ENCODE measurements at regions not wholly inside any gene's neighbourhood (a gene's known extent, or its start where the extent isn't known, plus 50 kb on each side); places are given as distances from the start of the nearest gene placed in this dataset.

GRCh38 chr4:32597354-32597753 is 1877.2 kb downstream of the PCDH7 start:
- no peak overlapping the region for H3K27ac ChIP-seq (ENCODE audit: low read depth in 2 of 2, low read length in 2 of 2)
- intact Hi-C loops (cut with DNase I) = no loop called here
- no peak overlapping the region for H3K9ac ChIP-seq (ENCODE audit: low read length in 3 of 3)
- no peaks in the 10 kb centered on the region for H3K4me1 ChIP-seq (ENCODE audit: control insufficient read depth in 2 of 3, insufficient read depth in 2 of 3, low read depth in 1 of 3, low read length in 3 of 3)
- FAIRE-seq (no peak), DNase-seq (no peak)
- H3K4me3 ChIP-seq (ENCODE audit: low read length in 3 of 3) = no peak overlapping the region
- H3K9me3 ChIP-seq (ENCODE audit: control insufficient read depth in 2 of 3, insufficient read depth in 1 of 3, low read length in 3 of 3) = no peaks in the 10 kb centered on the region
- H3K36me3 ChIP-seq (ENCODE audit: control insufficient read depth in 2 of 3, insufficient read depth in 3 of 3, low read length in 3 of 3) = no peaks in the 10 kb centered on the region
- TF ChIP-seq CTCF (IDR thresholded peaks at IDR 0.05; ENCODE audit: borderline replicate concordance, extremely low read depth, insufficient read depth) = no peak
- H3K27me3 ChIP-seq (ENCODE audit: control insufficient read depth, insufficient read depth, low read length) = no peaks in the 10 kb centered on the region

GRCh38 chr4:32601848-32602247 is 1881.7 kb downstream of the PCDH7 start:
- Histone ChIP-seq H3K4me1 (ENCODE audit: control insufficient read depth in 2 of 3, insufficient read depth in 2 of 3, low read depth in 1 of 3, low read length in 3 of 3) (no peaks in the 10 kb centered on the region), H3K9ac (ENCODE audit: low read length in 3 of 3) (no peak overlapping the region), H3K27me3 (ENCODE audit: control insufficient read depth, insufficient read depth, low read length) (no peaks in the 10 kb centered on the region), H3K4me3 (ENCODE audit: low read length in 3 of 3) (no peak overlapping the region), H3K36me3 (ENCODE audit: control insufficient read depth in 2 of 3, insufficient read depth in 3 of 3, low read length in 3 of 3) (no peaks in the 10 kb centered on the region), H3K27ac (ENCODE audit: low read depth in 2 of 2, low read length in 2 of 2) (no peak overlapping the region), H3K9me3 (ENCODE audit: control insufficient read depth in 2 of 3, insufficient read depth in 1 of 3, low read length in 3 of 3) (no peaks in the 10 kb centered on the region)
- FAIRE-seq (no peak), DNase-seq (peak in 1 of 5 donors; percentile 11)
- intact Hi-C loops (cut with DNase I) = no loop called here
- no peak for TF ChIP-seq CTCF (IDR thresholded peaks at IDR 0.05; ENCODE audit: borderline replicate concordance, extremely low read depth, insufficient read depth)

GRCh38 chr4:32607978-32608377 is 1887.8 kb downstream of the PCDH7 start:
- TF ChIP-seq CTCF (IDR thresholded peaks at IDR 0.05; ENCODE audit: borderline replicate concordance, extremely low read depth, insufficient read depth) = no peak
- intact Hi-C loops (cut with DNase I) = no loop called here
- DNase-seq (no peak), FAIRE-seq (no peak)
- Histone ChIP-seq H3K9me3 (ENCODE audit: control insufficient read depth in 2 of 3, insufficient read depth in 1 of 3, low read length in 3 of 3) (peaks cover 0 to 9% (median 0%) of the 10 kb centered on the region in 3 donors), H3K27ac (ENCODE audit: low read depth in 2 of 2, low read length in 2 of 2) (no peak overlapping the region), H3K4me3 (ENCODE audit: low read length in 3 of 3) (no peak overlapping the region), H3K27me3 (ENCODE audit: control insufficient read depth, insufficient read depth, low read length) (no peaks in the 10 kb centered on the region), H3K4me1 (ENCODE audit: control insufficient read depth in 2 of 3, insufficient read depth in 2 of 3, low read depth in 1 of 3, low read length in 3 of 3) (no peaks in the 10 kb centered on the region), H3K36me3 (ENCODE audit: control insufficient read depth in 2 of 3, insufficient read depth in 3 of 3, low read length in 3 of 3) (no peaks in the 10 kb centered on the region), H3K9ac (ENCODE audit: low read length in 3 of 3) (no peak overlapping the region)

GRCh38 chr4:32624943-32625603 is 1904.9 kb downstream of the PCDH7 start:
- no peak overlapping the region for H3K9ac ChIP-seq (ENCODE audit: low read length in 3 of 3)
- FAIRE-seq (no peak), DNase-seq (no peak)
- no peaks in the 10 kb centered on the region for H3K36me3 ChIP-seq (ENCODE audit: control insufficient read depth in 2 of 3, insufficient read depth in 3 of 3, low read length in 3 of 3)
- no peaks in the 10 kb centered on the region for H3K9me3 ChIP-seq (ENCODE audit: control insufficient read depth in 2 of 3, insufficient read depth in 1 of 3, low read length in 3 of 3)
- no peak for TF ChIP-seq CTCF (IDR thresholded peaks at IDR 0.05; ENCODE audit: borderline replicate concordance, extremely low read depth, insufficient read depth)
- H3K4me1 ChIP-seq (ENCODE audit: control insufficient read depth in 2 of 3, insufficient read depth in 2 of 3, low read depth in 1 of 3, low read length in 3 of 3) = peaks cover 0 to 9% (median 0%) of the 10 kb centered on the region in 3 donors
- H3K27me3 ChIP-seq (ENCODE audit: control insufficient read depth, insufficient read depth, low read length) = no peaks in the 10 kb centered on the region
- H3K4me3 ChIP-seq (ENCODE audit: low read length in 3 of 3) = peak overlapping the region in 1 of 3 donors; percentile 26
- intact Hi-C loops (cut with DNase I) = no loop called here
- H3K27ac ChIP-seq (ENCODE audit: low read depth in 2 of 2, low read length in 2 of 2) = peak overlapping the region in 1 of 2 donors; percentile 38

Data from kidney (tissue), 13 donors.